ENCODE measurements at regions not wholly inside any gene's neighbourhood (a gene's known extent, or its start where the extent isn't known, plus 50 kb on each side); places are given as distances from the start of the nearest gene placed in this dataset.

- Histone ChIP-seq H3K27ac (no peak overlapping the region), H3K4me1 (no peaks in the 10 kb centered on the region), H3K36me3 (no peaks in the 10 kb centered on the region), H3K9me3 (no peaks in the 10 kb centered on the region), H3K4me3 (no peak overlapping the region), H3K27me3 (no peaks in the 10 kb centered on the region)
- intact Hi-C loops (cut with DNase I) = no loop called here
- TF ChIP-seq POLR2A (IDR thresholded peaks at IDR 0.05) = no peak
- TF ChIP-seq CTCF (IDR thresholded peaks at IDR 0.05) = no peak
- TF ChIP-seq EP300 (IDR thresholded peaks at IDR 0.05) = no peak
- no peak for TF ChIP-seq POLR2AphosphoS5 (IDR thresholded peaks at IDR 0.05)
- WGBS, 2 donors = 91 to 99% methylated on average over 2 of the region's 2 CpGs
- DNase-seq = no peak
These were observed 396.6 kb upstream of the ZNF608 start for GRCh38 chr5:125143011-125143410.

GRCh38 chr5:125148076-125148475 lies 401.6 kb upstream of the ZNF608 start:
- Histone ChIP-seq H3K4me3 (no peak overlapping the region), H3K36me3 (no peaks in the 10 kb centered on the region), H3K27me3 (no peaks in the 10 kb centered on the region), H3K27ac (no peak overlapping the region), H3K9me3 (no peaks in the 10 kb centered on the region), H3K4me1 (no peaks in the 10 kb centered on the region)
- WGBS, 2 donors = 79 to 82% methylated on average over 1 of the region's 1 CpG
- TF ChIP-seq EP300 (IDR thresholded peaks at IDR 0.05) (no peak), CTCF (IDR thresholded peaks at IDR 0.05) (no peak), POLR2A (IDR thresholded peaks at IDR 0.05) (no peak), POLR2AphosphoS5 (IDR thresholded peaks at IDR 0.05) (no peak)
- DNase-seq = no peak
- intact Hi-C loops (cut with DNase I) = no loop called here

GRCh38 chr5:125148706-125149105 lies 402.3 kb upstream of the ZNF608 start:
- H3K4me3 ChIP-seq = no peak overlapping the region
- intact Hi-C loops (cut with DNase I) = no loop called here
- no peaks in the 10 kb centered on the region for H3K27me3 ChIP-seq
- WGBS, 2 donors = 83 to 88% methylated on average over 3 of the region's 3 CpGs
- no peaks in the 10 kb centered on the region for H3K4me1 ChIP-seq
- TF ChIP-seq POLR2A (IDR thresholded peaks at IDR 0.05) (no peak), EP300 (IDR thresholded peaks at IDR 0.05) (no peak), CTCF (IDR thresholded peaks at IDR 0.05) (no peak), POLR2AphosphoS5 (IDR thresholded peaks at IDR 0.05) (no peak)
- no peak for DNase-seq
- H3K36me3 ChIP-seq = no peaks in the 10 kb centered on the region
- no peaks in the 10 kb centered on the region for H3K9me3 ChIP-seq
- H3K27ac ChIP-seq = no peak overlapping the region

- intact Hi-C loops (cut with DNase I) = no loop called here
- no peaks in the 10 kb centered on the region for H3K9me3 ChIP-seq
- no peaks in the 10 kb centered on the region for H3K27me3 ChIP-seq
- TF ChIP-seq EP300 (IDR thresholded peaks at IDR 0.05) = no peak
- TF ChIP-seq POLR2AphosphoS5 (IDR thresholded peaks at IDR 0.05) = no peak
- TF ChIP-seq POLR2A (IDR thresholded peaks at IDR 0.05) = no peak
- no peak for TF ChIP-seq CTCF (IDR thresholded peaks at IDR 0.05)
- no peaks in the 10 kb centered on the region for H3K36me3 ChIP-seq
- WGBS, 2 donors = 54 to 59% methylated on average over 3 of the region's 3 CpGs
- no peak overlapping the region for H3K4me3 ChIP-seq
- no peak overlapping the region for H3K27ac ChIP-seq
- no peak for DNase-seq
- no peaks in the 10 kb centered on the region for H3K4me1 ChIP-seq
These were observed 402.7 kb upstream of the ZNF608 start for GRCh38 chr5:125149110-125149509.

GRCh38 chr5:125149527-125149926 lies 403.1 kb upstream of the ZNF608 start:
- no peaks in the 10 kb centered on the region for H3K9me3 ChIP-seq
- H3K27me3 ChIP-seq = no peaks in the 10 kb centered on the region
- WGBS, 2 donors = 78% methylated on average over 4 of the region's 4 CpGs
- H3K27ac ChIP-seq = no peak overlapping the region
- TF ChIP-seq EP300 (IDR thresholded peaks at IDR 0.05) = no peak
- TF ChIP-seq POLR2AphosphoS5 (IDR thresholded peaks at IDR 0.05) = no peak
- no peak for TF ChIP-seq POLR2A (IDR thresholded peaks at IDR 0.05)
- no peak for TF ChIP-seq CTCF (IDR thresholded peaks at IDR 0.05)
- H3K4me3 ChIP-seq = no peak overlapping the region
- H3K4me1 ChIP-seq = no peaks in the 10 kb centered on the region
- no peaks in the 10 kb centered on the region for H3K36me3 ChIP-seq
- no peak for DNase-seq
- intact Hi-C loops (cut with DNase I) = no loop called here

All from sigmoid colon (tissue), 6 donors.